Heart left ventricle (tissue), 16 donors: ENCODE measurements at regions not wholly inside any gene's neighbourhood (a gene's known extent, or its start where the extent isn't known, plus 50 kb on each side); places are given as distances from the start of the nearest gene placed in this dataset.
"Not testable (repeated sequence)": the region's sequence is repeated elsewhere in the genome, so short reads cannot be mapped to it uniquely, and the experiment has no call there.

Experiments
- ATAC-seq, 4 donors: fragments of 200-7000 bp; cut with Tn5 transposase; one replicate each; pipeline ENCODE4 v1.9.1; 2020 to 2022; ENCODE audit warnings: moderate library complexity in 4 of 4, mild to moderate bottlenecking in 3 of 4, moderate number of reproducible peaks in 1 of 4
- DNase-seq, 5 donors: peaks; one replicate each; pipeline ENCODE4 v3.0.0-alpha.2; 2020
- H3K27ac ChIP-seq, 12 donors: fragments of 200-600 bp; sonication (generic) in 4 of 12; one replicate each; pipeline versions ENCODE4 v1.5.0 to v1.8.0; 2016 to 2022; ENCODE audit warnings: mild to moderate bottlenecking in 2 of 12
- H3K27me3 ChIP-seq, 9 donors: fragments of 200-600 bp; sonication (generic) in 2 of 9; one replicate each; pipeline versions ENCODE4 v1.5.1 to v1.8.0; 2016 to 2022; ENCODE audit warnings: mild to moderate bottlenecking in 3 of 9
- H3K36me3 ChIP-seq, 9 donors: fragments of 200-600 bp; sonication (generic) in 2 of 9; one replicate each; pipeline versions ENCODE4 v1.5.0 to v1.8.0; 2018 to 2022; ENCODE audit warnings: mild to moderate bottlenecking in 2 of 9
- H3K4me1 ChIP-seq, 12 donors: fragments of 200-600 bp; sonication (generic) in 4 of 12; one replicate each; pipeline versions ENCODE4 v1.5.0 to v1.8.0; 2016 to 2022; ENCODE audit warnings: mild to moderate bottlenecking in 3 of 12
- H3K4me3 ChIP-seq, 12 donors: fragments of 200-600 bp; sonication (generic) in 4 of 12; one replicate each; pipeline versions ENCODE4 v1.5.0 to v1.8.0; 2017 to 2022; ENCODE audit warnings: mild to moderate bottlenecking in 9 of 12, moderate library complexity in 4 of 12
- H3K9me3 ChIP-seq, 12 donors: fragments of 200-600 bp; sonication (generic) in 4 of 12; one replicate each; pipeline versions ENCODE4 v1.5.0 to v1.8.0; 2016 to 2022; ENCODE audit warnings: mild to moderate bottlenecking in 1 of 12
- POLR2A ChIP-seq, 2 donors: fragments of 450-650 bp; IDR thresholded peaks; one replicate each; pipeline ENCODE4 v1.6.1; 2017; ENCODE audit warnings: antibody characterized with exemption in 2 of 2, mild to moderate bottlenecking in 2 of 2, moderate library complexity in 2 of 2
- WGBS, 4 donors: extraction: QIAGEN DNeasy Blood & Tissue Kit in 2 of 4; methylation state at CpG; one replicate each; pipeline versions ENCODE4 v1.1.5 to v1.1.7; 2013 to 2018; 5-methylcytosine and 5-hydroxymethylcytosine counted together
- intact Hi-C, 10 donors: fragments of 100-400 bp; cut with DNase I; formaldehyde crosslinking; loops; one replicate each; pipeline versions ENCODE4 v1.11.1 to v1.14.2; 2022
- TF ChIP-seq, protein P1 (sequence below), 12 donors: fragments of 200-600 bp; sonication (generic) in 4 of 12; IDR thresholded peaks; one replicate each; pipeline versions ENCODE4 v1.5.0 to v1.8.0; 2018 to 2022; ENCODE audit warnings: antibody characterized with exemption in 12 of 12, mild to moderate bottlenecking in 5 of 12
- donor health status: ischemic (EF 13 %, LVEDD 7.1; RV severe dilation, severe dysfunction).
- donor health status: healthy with polysubstance abuse.
- donor health status: DM: no; HTN: yes; CAD: no.
- donor health status: DM: no; HTN: no; CAD: no.
- donor health status: ischemic (EF 25% LVEDD 6.9; RV normal size, moderate dysfunction).
- donor health status: ischemic (EF 25% LVEDD 5.7; RV mildly dilated, moderate dysfunction).
- donor health status: healthy.
- donor health status: DM: yes; HTN: yes; CAD: no.
- donor health status: ischemic (EF 35%, LVEDD 5.7; RV mildly dilated, moderate dysfunction).
- donor health status: nonischemic (EF 11% LVEDD 7.7; RV severe dilation, severe dysfunction).
- donor health status: DM: yes; HTN: yes; CAD: no.
- donor health status: PGD.
- donor health status: ischemic (EF 29% LVEDD 5.4; RV normal size, mild dysfunction).
- donor health status: nonischemic (EF 23%, LVEDD 6.1; RV moderate dilation, normal function).

DNA sequence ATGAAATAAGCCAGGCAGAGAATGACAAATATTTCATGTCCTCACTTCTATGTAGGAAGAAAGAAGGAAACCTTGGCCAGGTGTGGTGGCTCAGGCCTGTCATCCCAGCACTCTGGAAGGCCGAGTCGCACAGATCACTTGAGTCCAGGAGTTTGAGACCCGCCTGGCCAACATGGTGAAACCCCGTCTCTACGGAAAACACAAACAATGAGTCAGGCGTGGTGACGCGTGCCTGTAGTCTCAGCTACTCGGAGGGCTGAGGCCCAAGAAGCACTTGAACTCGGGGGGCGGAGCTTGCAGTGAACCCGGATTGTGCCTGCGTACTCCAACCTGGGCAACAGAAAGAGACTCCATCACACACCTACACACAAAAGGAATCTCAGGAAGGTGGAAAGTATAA, 80.5 kb upstream of the HMX1 start:
- intact Hi-C loops, H3K4me1 ChIP-seq, H3K36me3 ChIP-seq, H3K9me3 ChIP-seq, H3K4me3 ChIP-seq, H3K27ac ChIP-seq, DNase-seq, ATAC-seq, H3K27me3 ChIP-seq: not testable (repeated sequence)
- 72 to 81% (median 76%) methylated on average over 13 of the region's 13 CpGs for WGBS, 4 donors

DNA sequence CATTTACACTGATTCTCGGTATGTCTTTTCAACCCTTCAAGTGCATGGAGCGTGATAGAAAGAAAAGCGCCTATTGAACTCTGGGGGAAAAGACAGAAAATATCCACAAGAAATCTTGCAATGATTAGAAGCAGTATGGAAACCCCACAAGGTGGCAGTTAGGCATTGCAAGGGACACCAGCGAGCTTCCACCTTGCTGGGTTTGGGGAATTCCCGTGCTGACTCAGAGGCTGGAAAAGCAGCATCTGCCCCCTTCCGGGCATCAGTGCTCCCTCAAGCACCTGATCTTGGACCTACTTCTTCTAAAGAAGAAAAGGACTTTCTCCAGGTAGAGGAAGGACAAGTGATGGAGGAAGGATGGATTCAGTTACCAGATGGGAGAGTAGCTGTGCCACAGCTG, 73.9 kb upstream of the HMX1 start:
- H3K27ac ChIP-seq, ATAC-seq, H3K36me3 ChIP-seq, DNase-seq, H3K4me3 ChIP-seq, H3K4me1 ChIP-seq, H3K27me3 ChIP-seq, intact Hi-C loops, H3K9me3 ChIP-seq: not testable (repeated sequence)
- WGBS, 4 donors = 66 to 82% (median 81%) methylated on average over 6 of the region's 6 CpGs

DNA sequence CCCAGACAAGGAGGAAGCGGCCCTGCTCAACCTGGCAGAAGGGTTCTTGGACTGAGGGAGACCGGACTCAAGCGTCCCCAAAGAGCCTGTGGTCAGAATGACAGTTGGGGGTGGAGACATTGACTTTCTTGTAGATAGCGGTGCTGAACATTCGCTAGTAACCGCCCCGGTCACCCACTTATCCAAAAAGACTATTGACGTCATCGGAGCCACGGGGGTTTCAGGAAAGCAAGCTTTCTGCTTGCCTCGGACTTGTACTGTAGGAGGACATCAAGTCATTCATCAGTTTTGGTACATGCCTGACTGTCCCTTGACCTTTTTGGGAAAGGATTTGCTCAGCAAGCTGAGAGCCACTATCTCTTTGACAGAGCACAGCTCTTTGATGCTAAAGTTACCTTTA, 71.7 kb upstream of the HMX1 start:
- H3K4me1 ChIP-seq, H3K9me3 ChIP-seq, DNase-seq, H3K27ac ChIP-seq, H3K4me3 ChIP-seq, ATAC-seq, intact Hi-C loops, H3K36me3 ChIP-seq: not testable (repeated sequence)
- peaks cover 0 to 23% (median 6%) of the 10 kb centered on the region in 9 donors for H3K27me3 ChIP-seq
- WGBS, 4 donors = 77 to 79% (median 78%) methylated on average over 11 of the region's 11 CpGs

DNA sequence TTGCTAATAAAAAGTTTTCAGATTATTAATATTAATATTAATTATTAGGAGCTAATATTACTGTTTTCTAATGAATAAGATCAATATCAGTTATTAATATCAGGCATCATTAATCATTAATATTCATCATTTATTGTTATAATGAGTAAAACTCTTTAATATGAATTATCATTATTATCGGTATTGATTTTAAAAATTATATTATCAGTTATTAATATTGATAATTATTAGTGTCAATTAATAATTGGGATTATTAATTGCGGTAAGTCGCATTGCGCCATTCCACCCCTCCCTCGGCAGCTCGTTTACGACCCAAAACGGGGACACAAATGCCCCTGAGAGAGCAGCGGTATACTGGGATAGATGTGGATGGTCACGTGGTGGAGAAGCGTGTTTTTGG, 70.4 kb upstream of the HMX1 start:
- not testable (repeated sequence) for ATAC-seq

DNA sequence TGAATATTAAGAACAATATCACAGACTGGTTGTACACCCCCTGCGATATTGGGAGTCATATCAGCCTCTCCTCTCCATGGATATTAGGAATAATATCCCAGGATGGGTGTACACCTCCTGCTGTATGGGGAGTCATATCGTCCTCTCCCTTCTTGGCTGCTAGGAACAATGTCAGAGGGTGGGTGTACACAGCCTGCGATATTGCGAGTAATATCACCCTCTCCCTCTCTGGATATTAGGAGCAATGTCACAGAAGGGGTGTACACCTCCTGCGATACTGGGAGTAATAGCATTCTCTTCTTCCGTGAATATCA, 69.8 kb upstream of the HMX1 start:
- WGBS, 4 donors = 71 to 91% (median 80%) methylated on average over 6 of the region's 6 CpGs
- intact Hi-C loops = not testable (repeated sequence)
- peaks cover 0 to 23% (median 6%) of the 10 kb centered on the region in 9 donors for H3K27me3 ChIP-seq

More for the DNA sequence above, 70.4 kb upstream of the HMX1 start:
- H3K4me1 ChIP-seq, H3K9me3 ChIP-seq, H3K27ac ChIP-seq, H3K36me3 ChIP-seq, H3K4me3 ChIP-seq, DNase-seq, intact Hi-C loops: not testable (repeated sequence)
- 89 to 94% (median 91%) methylated on average over 11 of the region's 11 CpGs for WGBS, 4 donors
- H3K27me3 ChIP-seq = peaks cover 0 to 23% (median 6%) of the 10 kb centered on the region in 9 donors

DNA sequence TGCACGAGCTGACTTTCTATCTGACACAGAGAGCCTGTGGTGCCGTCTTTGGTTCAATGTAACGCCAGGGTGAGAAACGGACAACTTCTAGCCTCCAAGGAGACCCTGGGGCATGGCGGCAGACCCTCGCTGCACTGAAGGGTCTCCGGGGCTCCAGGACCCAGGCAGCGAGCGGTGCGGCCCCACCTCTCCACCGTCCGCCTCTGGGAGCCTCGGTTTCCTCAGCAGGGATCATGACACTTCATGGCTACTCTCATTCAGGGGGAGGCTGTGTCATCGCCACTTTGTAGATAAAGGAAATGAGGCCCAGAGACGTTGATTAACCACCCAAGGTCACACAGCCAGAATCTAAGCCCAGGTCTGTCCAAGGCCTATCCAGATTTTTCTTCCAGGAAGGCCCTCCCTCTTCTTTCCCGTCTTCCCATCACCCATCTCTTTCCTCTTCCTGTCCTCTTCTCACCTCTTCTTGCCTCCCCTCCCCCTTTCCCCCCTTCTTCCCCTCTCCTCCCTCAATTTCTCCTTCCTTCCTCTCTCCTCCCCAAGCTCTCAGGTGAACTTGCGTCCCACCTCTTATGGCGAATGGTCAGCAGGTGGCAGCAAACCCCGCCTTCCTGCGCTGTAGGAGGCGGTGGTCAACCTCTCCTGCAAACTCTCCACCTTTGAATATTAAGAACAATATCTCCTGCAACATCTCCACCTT, 69.3 kb upstream of the HMX1 start:
- no peaks in the 10 kb centered on the region for H3K4me1 ChIP-seq
- H3K4me3 ChIP-seq = no peak overlapping the region
- TF ChIP-seq, protein P1, sequence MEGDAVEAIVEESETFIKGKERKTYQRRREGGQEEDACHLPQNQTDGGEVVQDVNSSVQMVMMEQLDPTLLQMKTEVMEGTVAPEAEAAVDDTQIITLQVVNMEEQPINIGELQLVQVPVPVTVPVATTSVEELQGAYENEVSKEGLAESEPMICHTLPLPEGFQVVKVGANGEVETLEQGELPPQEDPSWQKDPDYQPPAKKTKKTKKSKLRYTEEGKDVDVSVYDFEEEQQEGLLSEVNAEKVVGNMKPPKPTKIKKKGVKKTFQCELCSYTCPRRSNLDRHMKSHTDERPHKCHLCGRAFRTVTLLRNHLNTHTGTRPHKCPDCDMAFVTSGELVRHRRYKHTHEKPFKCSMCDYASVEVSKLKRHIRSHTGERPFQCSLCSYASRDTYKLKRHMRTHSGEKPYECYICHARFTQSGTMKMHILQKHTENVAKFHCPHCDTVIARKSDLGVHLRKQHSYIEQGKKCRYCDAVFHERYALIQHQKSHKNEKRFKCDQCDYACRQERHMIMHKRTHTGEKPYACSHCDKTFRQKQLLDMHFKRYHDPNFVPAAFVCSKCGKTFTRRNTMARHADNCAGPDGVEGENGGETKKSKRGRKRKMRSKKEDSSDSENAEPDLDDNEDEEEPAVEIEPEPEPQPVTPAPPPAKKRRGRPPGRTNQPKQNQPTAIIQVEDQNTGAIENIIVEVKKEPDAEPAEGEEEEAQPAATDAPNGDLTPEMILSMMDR (IDR thresholded peaks at IDR 0.05) = peak in 1 of 12 donors; percentile 10
- TF ChIP-seq POLR2A (IDR thresholded peaks at IDR 0.05) = no peak
- H3K27me3 ChIP-seq = peaks cover 0 to 23% (median 6%) of the 10 kb centered on the region in 9 donors
- DNase-seq (no peak), ATAC-seq (no peak)
- 62 to 66% (median 62%) methylated on average over 19 to 21 of the region's 21 CpGs for WGBS, 4 donors
- no peak overlapping the region for H3K27ac ChIP-seq
- no peaks in the 10 kb centered on the region for H3K36me3 ChIP-seq
- peaks cover 0 to 7% (median 0%) of the 10 kb centered on the region in 12 donors for H3K9me3 ChIP-seq
- intact Hi-C loops = no loop called here

More for the DNA sequence above, 69.8 kb upstream of the HMX1 start:
- not testable (repeated sequence) for H3K4me1 ChIP-seq, DNase-seq, H3K4me3 ChIP-seq, H3K27ac ChIP-seq, H3K9me3 ChIP-seq, ATAC-seq, H3K36me3 ChIP-seq
